HG03575 (cell line): ENCODE measurements at regions not wholly inside any gene's neighbourhood (a gene's known extent, or its start where the extent isn't known, plus 50 kb on each side); places are given as distances from the start of the nearest gene placed in this dataset.
"Not testable (repeated sequence)": the region's sequence is repeated elsewhere in the genome, so short reads cannot be mapped to it uniquely, and the experiment has no call there.

ENCODE experiments used
- ATAC-seq: cut with Tn5 transposase; IDR thresholded peaks from one replicate; pipeline ENCODE4 v1.9.1; 2021; ENCODE audit not compliant: unreplicated experiment, insufficient number of reproducible peaks, low FRiP score; ENCODE audit errors: extremely low read depth

- not testable (repeated sequence) for ATAC-seq
These were observed 152.9 kb upstream of the PLGLB2 start for GRCh38 chr2:87595017-87595416.

- not testable (repeated sequence) for ATAC-seq
These were observed 146.9 kb upstream of the PLGLB2 start for GRCh38 chr2:87600961-87601360.

DNA sequence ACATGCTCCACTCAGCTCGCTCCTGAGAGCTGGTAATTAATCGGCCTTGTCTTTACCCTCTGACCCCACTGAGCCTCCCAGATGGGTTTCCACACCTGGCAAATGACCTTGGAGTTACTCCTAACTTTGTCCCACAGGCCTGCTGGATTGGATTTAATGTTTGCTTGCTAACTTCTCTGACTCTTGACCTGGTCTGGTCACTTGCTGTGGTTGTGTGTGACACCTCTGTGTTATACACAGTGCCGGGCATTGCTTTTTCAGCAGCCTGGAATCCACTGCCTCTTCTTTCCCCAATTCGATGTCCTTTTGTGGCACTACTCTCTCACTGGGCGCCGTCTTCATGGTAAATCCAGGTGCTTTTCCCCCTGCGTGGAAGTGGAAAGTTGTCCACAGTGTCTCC lies 145.8 kb upstream of the PLGLB2 start:
- ATAC-seq: not testable (repeated sequence)

GRCh38 chr2:87602728-87603127 lies 145.2 kb upstream of the PLGLB2 start:
- ATAC-seq: not testable (repeated sequence)

DNA sequence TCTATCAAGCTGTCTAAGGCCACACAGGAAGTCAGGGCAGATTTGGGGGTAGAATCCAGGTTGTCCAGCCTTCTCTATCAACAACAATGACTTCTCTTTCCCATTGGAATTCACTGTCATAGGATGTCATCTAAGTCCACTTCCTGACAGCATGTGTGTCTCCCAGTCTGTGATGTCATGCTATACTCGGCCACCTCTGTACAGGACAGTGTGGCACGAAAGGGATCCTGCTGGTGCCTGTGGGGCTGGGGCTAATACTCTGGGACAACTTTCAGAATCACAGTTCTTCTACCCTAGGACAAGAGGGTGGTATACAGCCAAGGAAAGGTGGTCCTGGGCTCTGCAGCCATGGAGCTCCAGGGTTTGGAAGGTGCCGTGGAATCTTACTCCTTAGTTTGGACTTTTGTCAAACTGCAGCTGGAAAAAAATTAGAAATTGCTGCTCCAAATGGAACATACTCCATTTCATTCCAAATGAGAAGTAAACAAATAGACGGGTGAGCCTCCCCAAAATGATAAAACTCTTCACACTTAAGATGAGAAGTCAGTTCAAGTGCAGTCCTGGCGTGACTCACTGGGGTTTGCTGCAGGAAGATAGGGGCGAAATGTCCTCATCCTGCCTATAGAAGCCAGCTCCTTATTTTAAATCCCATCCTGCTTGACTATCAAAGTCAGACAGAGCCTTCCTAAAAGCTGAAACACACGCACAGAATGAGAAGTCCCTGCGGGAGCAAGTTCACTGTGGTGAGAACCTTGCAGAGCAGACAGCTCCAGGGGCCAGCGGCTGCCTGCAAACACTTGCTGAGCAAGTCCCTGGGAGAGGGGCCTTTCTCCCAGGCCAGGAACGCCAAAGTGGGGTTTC lies 144.2 kb upstream of the PLGLB2 start:
- ATAC-seq: not testable (repeated sequence)

DNA sequence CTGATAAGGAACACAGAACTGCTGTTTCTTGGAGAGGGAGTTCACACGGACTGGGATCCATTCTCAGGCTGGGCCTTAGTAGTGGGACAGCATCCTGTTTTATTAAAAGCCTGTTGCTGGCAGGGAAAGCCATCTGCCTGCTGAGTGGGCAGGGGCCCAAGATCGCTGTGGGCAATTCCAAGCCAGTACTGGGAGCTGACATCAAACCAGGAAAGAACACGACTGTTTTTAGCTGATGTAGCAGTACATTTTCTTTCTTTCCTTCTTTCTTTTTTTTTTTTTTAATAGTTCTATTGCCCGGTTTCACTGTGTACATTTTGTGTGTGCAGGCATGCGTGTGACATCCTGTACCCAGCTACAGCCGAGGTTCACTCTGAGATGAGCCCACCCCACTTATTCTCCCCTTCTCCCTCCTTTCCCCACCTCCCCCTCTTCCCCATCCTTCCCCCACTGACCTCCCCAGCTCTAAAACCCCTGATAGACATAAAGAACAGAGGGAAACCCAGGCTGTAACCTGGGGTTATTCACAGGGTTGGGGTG lies 143.5 kb upstream of the PLGLB2 start:
- not testable (repeated sequence) for ATAC-seq

DNA sequence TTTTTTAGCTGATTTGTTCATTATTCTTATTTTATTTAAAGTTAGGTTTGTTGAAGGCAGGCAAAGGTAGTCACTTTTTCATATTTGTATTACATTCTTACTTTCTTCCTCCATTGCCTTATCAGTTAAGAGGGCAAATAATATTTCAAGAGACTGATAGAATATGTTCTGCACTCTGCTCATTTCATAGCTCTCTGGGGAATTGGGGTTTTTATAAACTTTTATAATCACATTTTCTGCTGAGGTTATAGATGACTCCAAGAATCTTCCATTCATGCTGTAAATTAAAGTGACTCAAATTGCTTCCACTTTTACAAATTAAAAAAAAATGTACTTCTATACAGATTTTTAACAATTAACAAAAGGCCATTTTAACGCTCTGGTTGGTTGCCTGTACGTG lies 142.9 kb upstream of the PLGLB2 start:
- not testable (repeated sequence) for ATAC-seq

DNA sequence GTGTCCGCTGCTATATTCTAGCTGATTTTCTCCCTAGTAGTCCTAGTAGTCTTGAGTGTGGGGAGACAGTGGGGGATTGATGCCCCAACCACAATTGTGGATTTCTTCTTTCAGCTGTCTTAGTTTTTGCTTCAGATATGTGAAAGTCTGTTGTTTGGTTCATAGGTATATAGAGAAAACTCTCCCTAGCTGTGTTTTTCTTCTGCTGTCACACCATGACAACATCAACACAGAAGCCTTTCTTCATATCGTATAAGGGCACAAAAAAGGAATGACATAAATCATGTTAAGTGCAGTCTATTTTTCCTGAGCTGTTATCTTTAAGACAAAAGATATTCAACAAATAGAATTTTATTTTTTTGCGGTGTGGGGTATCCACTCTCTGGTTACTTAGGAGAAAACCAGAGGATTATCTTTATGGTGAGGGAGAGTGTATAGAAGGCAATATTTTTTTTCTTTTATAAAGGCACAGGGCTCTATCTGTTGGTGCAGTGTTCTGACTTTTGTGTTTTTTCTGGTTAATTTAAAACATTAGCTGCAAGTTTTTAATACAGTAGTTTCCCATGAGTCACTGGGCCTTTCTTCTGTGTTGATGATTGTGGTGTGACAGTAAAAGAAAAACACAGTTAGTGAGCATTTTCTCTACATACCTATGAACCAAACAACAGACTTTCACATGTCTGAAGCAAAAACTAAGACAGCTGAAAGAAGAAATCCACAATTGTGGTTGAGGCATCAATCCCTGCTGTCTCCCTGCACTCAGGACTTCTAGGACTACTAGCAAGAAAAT lies 139.3 kb upstream of the PLGLB2 start:
- not testable (repeated sequence) for ATAC-seq

DNA sequence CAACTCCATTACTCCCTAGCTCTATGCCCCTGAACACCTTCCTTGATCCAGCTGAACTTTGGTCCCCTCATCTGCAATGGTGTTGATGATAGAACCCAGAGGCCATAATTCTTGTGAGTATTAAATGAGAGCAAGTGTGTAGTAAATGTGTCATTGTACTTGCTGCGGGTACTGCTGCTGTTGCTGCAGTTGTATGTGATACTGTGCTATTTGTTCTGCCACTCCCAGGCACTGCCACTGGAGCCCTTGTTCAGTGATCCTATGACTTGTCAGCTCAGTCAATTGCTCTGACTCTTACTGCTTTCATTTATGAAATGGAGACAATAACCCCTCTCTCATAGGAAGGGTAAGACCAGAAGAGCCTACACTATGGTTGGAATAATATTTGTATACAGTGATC lies 136.9 kb upstream of the PLGLB2 start:
- not testable (repeated sequence) for ATAC-seq

DNA sequence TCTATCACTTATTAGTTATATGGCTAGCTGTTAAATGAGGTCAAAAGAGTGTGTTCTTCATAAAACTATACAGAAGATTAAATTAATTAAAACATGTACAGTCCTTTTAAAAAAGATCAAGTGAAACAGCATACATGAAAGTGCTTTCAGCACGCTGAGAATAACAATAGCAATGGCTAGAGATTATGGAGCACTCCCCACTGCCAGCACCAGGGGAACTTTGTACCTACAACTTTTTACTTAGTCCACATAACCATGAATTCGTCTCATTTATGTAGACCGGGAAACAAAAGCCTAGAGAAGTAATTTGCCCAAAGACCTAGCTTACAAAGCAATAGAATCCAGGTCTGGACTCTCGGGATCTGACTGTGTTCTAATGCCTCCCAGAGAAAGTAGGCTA lies 136.5 kb upstream of the PLGLB2 start:
- ATAC-seq: not testable (repeated sequence)

DNA sequence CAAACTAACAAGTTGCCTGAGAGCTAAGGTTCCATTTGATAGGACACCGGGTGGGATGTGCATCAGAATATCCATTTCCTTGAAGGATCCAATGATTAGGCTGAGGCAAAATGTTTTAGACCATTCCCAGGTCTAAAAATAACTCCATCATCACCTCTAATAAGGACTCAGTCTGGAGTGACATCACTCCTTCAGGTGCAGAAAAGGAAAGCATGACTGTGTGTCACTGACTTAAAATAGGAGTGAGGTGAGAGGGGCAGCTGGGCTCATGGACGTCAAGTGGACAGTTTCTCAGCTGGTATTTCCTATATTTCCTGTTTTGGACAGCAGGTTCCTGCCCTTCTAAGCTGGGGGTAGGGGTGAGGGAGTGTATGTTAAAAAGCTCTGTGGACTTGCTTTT lies 135.9 kb upstream of the PLGLB2 start:
- not testable (repeated sequence) for ATAC-seq

DNA sequence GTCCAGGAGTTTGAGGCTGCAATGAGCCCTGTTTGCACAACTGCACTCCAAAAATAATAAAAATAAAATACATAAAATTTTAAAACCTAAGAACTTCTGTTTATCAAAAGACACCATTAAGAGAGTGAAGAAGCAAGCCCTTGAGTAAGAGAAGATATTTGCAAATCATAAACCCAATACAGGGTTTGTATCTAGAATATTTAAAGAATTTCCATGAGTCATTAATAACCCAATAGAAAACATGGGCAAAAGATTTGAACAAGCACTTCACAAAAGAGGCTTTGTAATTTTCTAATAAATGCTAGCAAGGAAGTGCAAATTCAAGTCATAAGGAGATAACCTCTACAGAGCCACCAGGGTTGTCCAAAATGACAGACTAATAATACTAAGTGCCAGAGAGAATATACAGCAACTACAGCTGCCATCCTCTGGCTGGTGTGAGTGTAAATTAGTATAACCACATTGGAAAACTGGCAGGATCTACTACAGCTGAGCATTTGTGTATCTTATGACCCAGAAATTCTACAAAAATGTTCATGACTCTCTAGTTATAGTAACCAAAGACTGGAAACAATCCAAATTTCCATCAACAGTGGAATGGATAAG lies 133.0 kb upstream of the PLGLB2 start:
- not testable (repeated sequence) for ATAC-seq

GRCh38 chr2:87619121-87619520 lies 128.8 kb upstream of the PLGLB2 start:
- not testable (repeated sequence) for ATAC-seq

DNA sequence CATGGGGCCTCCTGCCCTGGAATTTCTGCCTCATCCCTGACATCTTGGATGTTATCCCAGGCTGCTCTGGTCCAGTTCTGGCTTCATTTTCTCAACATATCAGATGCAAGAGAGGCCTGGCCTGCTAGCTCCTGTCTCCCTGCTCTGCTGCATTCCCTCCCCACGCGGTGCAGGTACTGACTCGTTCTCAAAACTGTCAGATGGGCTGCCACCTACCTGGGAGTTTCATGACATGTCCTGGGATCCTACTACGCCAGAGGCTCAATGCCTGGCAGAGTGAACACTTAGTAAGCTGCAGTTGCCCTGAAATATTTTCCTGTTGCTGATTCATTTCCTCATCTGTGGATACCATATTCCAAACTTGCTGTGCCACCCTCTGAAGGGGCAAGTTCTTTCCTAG lies 126.7 kb upstream of the PLGLB2 start:
- ATAC-seq: not testable (repeated sequence)

DNA sequence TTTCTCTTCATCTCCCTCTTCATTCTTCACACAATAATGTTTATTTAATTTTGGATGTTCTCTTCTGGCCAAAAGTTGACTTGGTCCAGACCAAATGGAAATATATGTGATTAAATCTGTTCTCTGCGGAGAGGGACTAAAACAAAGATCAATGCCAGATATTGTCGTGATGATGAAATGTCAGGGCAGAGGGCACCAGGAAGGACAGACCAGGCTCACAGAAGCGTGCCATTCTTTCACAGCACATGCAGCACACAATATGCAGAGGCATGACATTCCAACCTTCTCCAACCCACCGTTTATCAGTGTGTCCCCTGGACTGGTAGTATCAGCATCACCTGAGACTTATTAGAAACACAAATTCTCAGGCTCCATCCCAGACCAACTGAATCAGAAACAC lies 125.2 kb upstream of the PLGLB2 start:
- not testable (repeated sequence) for ATAC-seq

DNA sequence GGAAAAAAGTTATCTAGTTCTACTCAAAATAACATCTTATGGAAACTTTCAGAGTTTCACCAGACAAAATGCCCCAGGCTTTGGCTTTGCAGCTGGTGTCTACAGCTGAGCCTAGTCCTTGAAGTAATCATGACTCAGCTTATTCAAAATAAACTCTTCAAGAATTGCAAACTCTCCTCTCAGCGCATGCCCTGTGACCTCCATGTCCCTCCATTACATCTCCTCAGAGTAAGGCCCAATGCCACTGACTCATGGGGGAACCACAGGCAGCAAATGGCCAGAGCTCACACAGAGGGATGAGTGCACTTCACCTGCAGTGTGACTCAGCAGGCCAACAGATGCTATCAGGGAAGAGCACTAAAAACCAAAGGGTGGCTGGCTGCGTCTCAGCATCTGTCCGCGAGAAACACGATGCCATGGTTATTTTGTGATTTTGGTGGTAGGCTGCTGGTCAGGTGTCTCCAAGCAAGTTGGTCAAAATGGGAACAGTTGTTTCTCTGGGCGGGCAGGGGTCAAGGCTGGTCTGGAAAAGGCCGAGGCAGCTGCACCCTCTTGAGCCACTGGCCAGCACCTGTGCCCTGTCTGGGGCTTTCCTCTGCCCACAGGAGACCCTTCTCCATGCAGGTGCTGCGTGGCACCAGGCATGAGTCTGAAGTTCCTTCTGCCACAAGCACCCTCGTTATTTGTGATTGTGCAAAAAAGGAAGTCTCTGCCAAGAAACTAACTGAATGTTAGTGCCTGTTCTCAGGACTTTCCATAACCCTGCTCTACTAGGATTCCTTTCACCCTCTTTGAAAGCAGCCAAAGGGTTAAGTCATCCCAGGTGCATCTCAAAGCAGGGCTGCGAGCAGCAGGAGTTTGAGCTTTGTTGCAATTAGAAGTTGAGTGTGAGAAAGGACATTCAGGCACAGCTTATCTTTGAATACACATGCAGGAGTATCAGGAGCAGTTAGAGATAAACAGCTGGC lies 118.1 kb upstream of the PLGLB2 start:
- ATAC-seq: not testable (repeated sequence)

DNA sequence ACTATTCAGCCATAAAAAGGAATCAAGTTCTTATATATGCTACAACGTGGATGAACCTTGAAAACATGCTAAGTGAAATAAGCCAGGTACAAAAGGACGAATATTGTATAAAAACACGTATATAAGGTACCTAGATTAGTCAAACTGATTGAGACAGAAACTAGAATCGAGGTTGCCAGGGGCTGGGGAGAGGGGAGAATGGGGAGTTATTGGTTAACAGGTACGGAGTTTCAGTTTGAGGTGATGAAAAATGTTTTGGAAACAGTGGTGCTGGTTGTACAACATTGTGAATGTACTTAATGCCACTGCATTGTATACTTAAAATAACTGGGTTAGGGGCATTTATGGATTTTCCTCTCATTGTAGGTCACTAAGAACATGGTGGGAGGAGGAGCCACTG lies 117.0 kb upstream of the PLGLB2 start:
- not testable (repeated sequence) for ATAC-seq

- ATAC-seq: not testable (repeated sequence)
These were observed 116.5 kb upstream of the PLGLB2 start for GRCh38 chr2:87631402-87631801.
